Heart left ventricle (tissue), 16 donors: ENCODE measurements at regions not wholly inside any gene's neighbourhood (a gene's known extent, or its start where the extent isn't known, plus 50 kb on each side); places are given as distances from the start of the nearest gene placed in this dataset.

Experiments used
- ATAC-seq, 4 donors: fragments of 200-7000 bp; cut with Tn5 transposase; one replicate each; pipeline ENCODE4 v1.9.1; 2020 to 2022; ENCODE audit warnings: moderate library complexity in 4 of 4, mild to moderate bottlenecking in 3 of 4, moderate number of reproducible peaks in 1 of 4
- DNase-seq, 5 donors: peaks; one replicate each; pipeline ENCODE4 v3.0.0-alpha.2; 2020
- H3K27ac ChIP-seq, 12 donors: fragments of 200-600 bp; sonication (generic) in 4 of 12; one replicate each; pipeline versions ENCODE4 v1.5.0 to v1.8.0; 2016 to 2022; ENCODE audit warnings: mild to moderate bottlenecking in 2 of 12
- H3K27me3 ChIP-seq, 9 donors: fragments of 200-600 bp; sonication (generic) in 2 of 9; one replicate each; pipeline versions ENCODE4 v1.5.1 to v1.8.0; 2016 to 2022; ENCODE audit warnings: mild to moderate bottlenecking in 3 of 9
- H3K36me3 ChIP-seq, 9 donors: fragments of 200-600 bp; sonication (generic) in 2 of 9; one replicate each; pipeline versions ENCODE4 v1.5.0 to v1.8.0; 2018 to 2022; ENCODE audit warnings: mild to moderate bottlenecking in 2 of 9
- H3K4me1 ChIP-seq, 12 donors: fragments of 200-600 bp; sonication (generic) in 4 of 12; one replicate each; pipeline versions ENCODE4 v1.5.0 to v1.8.0; 2016 to 2022; ENCODE audit warnings: mild to moderate bottlenecking in 3 of 12
- H3K4me3 ChIP-seq, 12 donors: fragments of 200-600 bp; sonication (generic) in 4 of 12; one replicate each; pipeline versions ENCODE4 v1.5.0 to v1.8.0; 2017 to 2022; ENCODE audit warnings: mild to moderate bottlenecking in 9 of 12, moderate library complexity in 4 of 12
- H3K9me3 ChIP-seq, 12 donors: fragments of 200-600 bp; sonication (generic) in 4 of 12; one replicate each; pipeline versions ENCODE4 v1.5.0 to v1.8.0; 2016 to 2022; ENCODE audit warnings: mild to moderate bottlenecking in 1 of 12
- POLR2A ChIP-seq, 2 donors: fragments of 450-650 bp; IDR thresholded peaks; one replicate each; pipeline ENCODE4 v1.6.1; 2017; ENCODE audit warnings: antibody characterized with exemption in 2 of 2, mild to moderate bottlenecking in 2 of 2, moderate library complexity in 2 of 2
- WGBS, 4 donors: extraction: QIAGEN DNeasy Blood & Tissue Kit in 2 of 4; methylation state at CpG; one replicate each; pipeline versions ENCODE4 v1.1.5 to v1.1.7; 2013 to 2018; 5-methylcytosine and 5-hydroxymethylcytosine counted together
- intact Hi-C, 10 donors: fragments of 100-400 bp; cut with DNase I; formaldehyde crosslinking; loops; one replicate each; pipeline versions ENCODE4 v1.11.1 to v1.14.2; 2022
- TF ChIP-seq, protein P1 (sequence below), 12 donors: fragments of 200-600 bp; sonication (generic) in 4 of 12; IDR thresholded peaks; one replicate each; pipeline versions ENCODE4 v1.5.0 to v1.8.0; 2018 to 2022; ENCODE audit warnings: antibody characterized with exemption in 12 of 12, mild to moderate bottlenecking in 5 of 12
- donor health status: ischemic (EF 13 %, LVEDD 7.1; RV severe dilation, severe dysfunction).
- donor health status: healthy with polysubstance abuse.
- donor health status: DM: no; HTN: yes; CAD: no.
- donor health status: DM: no; HTN: no; CAD: no.
- donor health status: ischemic (EF 25% LVEDD 6.9; RV normal size, moderate dysfunction).
- donor health status: ischemic (EF 25% LVEDD 5.7; RV mildly dilated, moderate dysfunction).
- donor health status: healthy.
- donor health status: DM: yes; HTN: yes; CAD: no.
- donor health status: ischemic (EF 35%, LVEDD 5.7; RV mildly dilated, moderate dysfunction).
- donor health status: nonischemic (EF 11% LVEDD 7.7; RV severe dilation, severe dysfunction).
- donor health status: DM: yes; HTN: yes; CAD: no.
- donor health status: PGD.
- donor health status: ischemic (EF 29% LVEDD 5.4; RV normal size, mild dysfunction).
- donor health status: nonischemic (EF 23%, LVEDD 6.1; RV moderate dilation, normal function).

- no peaks in the 10 kb centered on the region for H3K36me3 ChIP-seq
- DNase-seq (no peak), ATAC-seq (no peak)
- no peak overlapping the region for H3K4me3 ChIP-seq
- no peak overlapping the region for H3K27ac ChIP-seq
- peaks cover 0 to 25% (median 10%) of the 10 kb centered on the region in 12 donors for H3K4me1 ChIP-seq
- no peaks in the 10 kb centered on the region for H3K9me3 ChIP-seq
- TF ChIP-seq, protein P1, sequence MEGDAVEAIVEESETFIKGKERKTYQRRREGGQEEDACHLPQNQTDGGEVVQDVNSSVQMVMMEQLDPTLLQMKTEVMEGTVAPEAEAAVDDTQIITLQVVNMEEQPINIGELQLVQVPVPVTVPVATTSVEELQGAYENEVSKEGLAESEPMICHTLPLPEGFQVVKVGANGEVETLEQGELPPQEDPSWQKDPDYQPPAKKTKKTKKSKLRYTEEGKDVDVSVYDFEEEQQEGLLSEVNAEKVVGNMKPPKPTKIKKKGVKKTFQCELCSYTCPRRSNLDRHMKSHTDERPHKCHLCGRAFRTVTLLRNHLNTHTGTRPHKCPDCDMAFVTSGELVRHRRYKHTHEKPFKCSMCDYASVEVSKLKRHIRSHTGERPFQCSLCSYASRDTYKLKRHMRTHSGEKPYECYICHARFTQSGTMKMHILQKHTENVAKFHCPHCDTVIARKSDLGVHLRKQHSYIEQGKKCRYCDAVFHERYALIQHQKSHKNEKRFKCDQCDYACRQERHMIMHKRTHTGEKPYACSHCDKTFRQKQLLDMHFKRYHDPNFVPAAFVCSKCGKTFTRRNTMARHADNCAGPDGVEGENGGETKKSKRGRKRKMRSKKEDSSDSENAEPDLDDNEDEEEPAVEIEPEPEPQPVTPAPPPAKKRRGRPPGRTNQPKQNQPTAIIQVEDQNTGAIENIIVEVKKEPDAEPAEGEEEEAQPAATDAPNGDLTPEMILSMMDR (IDR thresholded peaks at IDR 0.05) = no peak
- no peak for TF ChIP-seq POLR2A (IDR thresholded peaks at IDR 0.05)
- intact Hi-C loops = no loop called here
- H3K27me3 ChIP-seq = no peaks in the 10 kb centered on the region
- WGBS, 4 donors = 96 to 97% (median 96%) methylated on average over 4 of the region's 4 CpGs
Observed at GRCh38 chr4:159014859-159015258, 88.0 kb upstream of the RAPGEF2 start.

DNA sequence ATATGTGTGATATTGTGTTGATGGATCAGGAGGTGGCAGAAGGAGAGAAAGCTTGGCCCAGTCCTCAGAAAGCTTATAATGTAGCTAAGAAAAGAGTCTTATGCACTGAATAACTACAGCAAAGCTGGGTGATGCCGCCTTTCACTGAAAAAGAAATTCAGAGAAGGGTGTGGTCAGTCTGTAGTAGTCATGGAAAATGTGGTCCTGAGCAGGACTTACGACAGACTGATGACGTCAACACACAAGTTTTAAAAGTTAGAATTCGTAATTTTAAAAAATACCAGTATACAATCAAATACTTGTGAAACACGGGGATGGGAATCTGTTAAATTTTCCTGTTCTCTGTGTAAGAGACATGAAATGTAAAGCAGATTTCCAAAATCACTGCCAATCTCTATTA lies 87.0 kb upstream of the RAPGEF2 start:
- Histone ChIP-seq H3K4me3 (no peak overlapping the region), H3K9me3 (no peaks in the 10 kb centered on the region), H3K27ac (no peak overlapping the region), H3K36me3 (no peaks in the 10 kb centered on the region), H3K4me1 (peaks cover 0 to 15% (median 2%) of the 10 kb centered on the region in 12 donors), H3K27me3 (no peaks in the 10 kb centered on the region)
- ATAC-seq = no peak
- DNase-seq = no peak
- intact Hi-C loops = no loop called here
- 94 to 97% (median 94%) methylated on average over 5 of the region's 5 CpGs for WGBS, 4 donors
- TF ChIP-seq, protein P1 (IDR thresholded peaks at IDR 0.05) = no peak
- TF ChIP-seq POLR2A (IDR thresholded peaks at IDR 0.05) = no peak

DNA sequence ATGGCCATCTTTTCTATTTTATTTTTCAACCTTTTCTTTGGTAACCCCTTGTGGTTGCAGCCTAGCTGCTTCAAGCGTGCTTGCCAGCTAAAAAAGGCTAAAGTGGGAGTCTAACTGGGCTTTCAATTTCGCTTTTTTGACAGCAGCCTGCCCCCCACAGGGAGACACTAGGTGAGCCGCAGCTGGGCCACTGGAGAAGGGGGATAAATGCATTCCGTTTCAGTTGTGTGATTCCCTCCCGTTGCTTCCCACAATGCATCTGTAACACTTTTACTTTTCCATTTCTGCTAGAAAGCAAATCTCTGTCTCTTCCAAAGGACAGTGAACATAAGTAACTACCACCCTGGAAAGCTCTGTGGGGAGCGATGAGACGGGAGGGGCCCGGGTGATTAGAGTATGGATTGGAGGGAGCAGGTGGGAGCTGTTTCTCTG lies 86.3 kb upstream of the RAPGEF2 start:
- intact Hi-C loops = no loop called here
- no peaks in the 10 kb centered on the region for H3K27me3 ChIP-seq
- DNase-seq (no peak), ATAC-seq (no peak)
- peak overlapping the region in 1 of 12 donors; percentile 4 for H3K4me3 ChIP-seq
- H3K27ac ChIP-seq = no peak overlapping the region
- H3K9me3 ChIP-seq = no peaks in the 10 kb centered on the region
- 74 to 77% (median 75%) methylated on average over 8 of the region's 8 CpGs for WGBS, 4 donors
- no peak for TF ChIP-seq POLR2A (IDR thresholded peaks at IDR 0.05)
- TF ChIP-seq, protein P1 (IDR thresholded peaks at IDR 0.05) = peak in 1 of 12 donors; percentile 9
- H3K4me1 ChIP-seq = peaks cover 0 to 11% (median 0%) of the 10 kb centered on the region in 12 donors
- no peaks in the 10 kb centered on the region for H3K36me3 ChIP-seq

DNA sequence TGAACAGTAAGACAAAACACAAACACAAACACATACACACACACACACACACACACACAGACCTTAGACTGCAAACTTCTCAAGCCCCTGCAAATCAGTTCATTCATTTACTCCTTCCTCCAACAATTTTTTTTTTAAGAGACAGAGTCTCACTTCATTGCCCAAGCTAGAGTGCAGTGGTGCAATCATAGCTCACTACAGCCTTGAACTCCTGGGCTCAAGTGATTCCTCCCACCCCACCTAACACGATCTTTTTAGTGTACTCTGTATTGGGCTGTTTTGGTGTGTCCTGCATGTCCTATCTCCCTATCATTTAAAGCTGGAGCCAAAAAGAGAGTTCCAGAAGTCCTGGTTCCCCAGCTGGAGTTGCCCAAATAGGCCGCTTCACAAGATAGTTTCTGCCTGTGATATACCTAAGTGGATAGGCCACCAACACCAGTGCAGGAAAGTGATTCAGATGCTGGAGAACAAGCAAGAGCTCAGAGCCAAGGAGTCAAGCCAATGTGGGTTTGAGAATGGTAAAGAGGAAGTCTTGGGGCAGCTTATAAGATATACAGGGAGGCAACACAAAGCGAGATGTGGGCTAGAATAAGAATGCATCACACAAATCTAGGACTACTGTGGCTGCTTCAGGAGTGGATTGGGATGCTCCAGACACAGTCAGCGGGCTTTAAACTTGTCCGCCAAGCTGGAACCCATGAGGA lies 85.4 kb upstream of the RAPGEF2 start:
- no peaks in the 10 kb centered on the region for H3K9me3 ChIP-seq
- no peak overlapping the region for H3K4me3 ChIP-seq
- H3K27ac ChIP-seq = no peak overlapping the region
- 78 to 84% (median 84%) methylated on average over 5 of the region's 5 CpGs for WGBS, 4 donors
- intact Hi-C loops = no loop called here
- no peak for DNase-seq
- no peak for ATAC-seq
- no peak for TF ChIP-seq POLR2A (IDR thresholded peaks at IDR 0.05)
- TF ChIP-seq, protein P1 (IDR thresholded peaks at IDR 0.05) = no peak
- no peaks in the 10 kb centered on the region for H3K36me3 ChIP-seq
- peaks cover 0 to 11% (median 0%) of the 10 kb centered on the region in 12 donors for H3K4me1 ChIP-seq
- no peaks in the 10 kb centered on the region for H3K27me3 ChIP-seq
